NCI-H2107 treated with DMSO at 0.1 percent for 48 hours (cell line): ENCODE measurements at regions not wholly inside any gene's neighbourhood (a gene's known extent, or its start where the extent isn't known, plus 50 kb on each side); places are given as distances from the start of the nearest gene placed in this dataset.

ENCODE experiments used
- DNase-seq: peaks from one replicate; lab custom pipeline; 2025; ENCODE audit not compliant: unreplicated experiment; lab: John Stamatoyannopoulos, UW

GRCh38 chr18:47346016-47346415 lies 94.6 kb upstream of the SKOR2 start:
- DNase-seq: no peak

- no peak for DNase-seq
Observed at GRCh38 chr18:47345291-47345690, 93.8 kb upstream of the SKOR2 start.

DNA sequence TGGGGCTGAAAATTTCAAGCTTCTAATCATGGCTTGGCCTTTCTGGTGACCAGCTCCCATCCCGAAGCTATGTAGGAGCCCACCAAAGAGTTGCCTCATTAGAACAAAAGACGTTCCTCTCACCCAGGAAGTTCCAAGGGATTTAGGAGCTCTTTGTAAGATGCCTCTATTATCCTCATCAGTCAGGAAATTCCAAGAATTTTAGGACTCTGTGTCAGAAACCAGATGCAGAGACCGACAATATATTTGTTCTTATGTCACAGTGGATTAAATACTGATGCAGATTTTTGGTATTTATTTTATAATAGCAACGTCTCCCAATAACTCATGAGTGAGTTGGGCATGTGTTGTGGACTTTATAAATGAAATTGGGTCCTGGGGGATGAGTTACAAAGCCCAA lies 91.8 kb upstream of the SKOR2 start:
- no peak for DNase-seq

GRCh38 chr18:47342566-47342965 lies 91.1 kb upstream of the SKOR2 start:
- DNase-seq: no peak

DNA sequence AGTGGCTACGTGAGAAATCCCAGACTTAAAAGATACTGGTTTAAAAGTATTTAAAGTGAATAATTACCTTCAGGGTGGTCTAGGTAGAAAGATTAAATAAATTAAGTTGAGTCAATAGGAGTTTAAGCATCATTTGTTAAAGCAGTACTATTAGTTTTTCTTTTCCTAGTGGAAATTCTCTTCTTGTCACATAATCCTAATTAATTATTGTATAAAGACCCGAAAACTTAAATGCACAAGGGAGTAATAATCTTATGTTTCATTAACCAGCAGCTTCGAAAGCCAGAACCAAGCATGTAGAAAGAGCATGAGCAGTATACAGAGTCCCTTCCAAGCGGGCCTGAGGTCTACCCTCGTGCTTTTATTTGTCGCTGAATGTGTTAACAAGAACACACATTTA lies 90.2 kb upstream of the SKOR2 start:
- no peak for DNase-seq

GRCh38 chr18:47334966-47335365 lies 83.5 kb upstream of the SKOR2 start:
- DNase-seq: no peak

DNA sequence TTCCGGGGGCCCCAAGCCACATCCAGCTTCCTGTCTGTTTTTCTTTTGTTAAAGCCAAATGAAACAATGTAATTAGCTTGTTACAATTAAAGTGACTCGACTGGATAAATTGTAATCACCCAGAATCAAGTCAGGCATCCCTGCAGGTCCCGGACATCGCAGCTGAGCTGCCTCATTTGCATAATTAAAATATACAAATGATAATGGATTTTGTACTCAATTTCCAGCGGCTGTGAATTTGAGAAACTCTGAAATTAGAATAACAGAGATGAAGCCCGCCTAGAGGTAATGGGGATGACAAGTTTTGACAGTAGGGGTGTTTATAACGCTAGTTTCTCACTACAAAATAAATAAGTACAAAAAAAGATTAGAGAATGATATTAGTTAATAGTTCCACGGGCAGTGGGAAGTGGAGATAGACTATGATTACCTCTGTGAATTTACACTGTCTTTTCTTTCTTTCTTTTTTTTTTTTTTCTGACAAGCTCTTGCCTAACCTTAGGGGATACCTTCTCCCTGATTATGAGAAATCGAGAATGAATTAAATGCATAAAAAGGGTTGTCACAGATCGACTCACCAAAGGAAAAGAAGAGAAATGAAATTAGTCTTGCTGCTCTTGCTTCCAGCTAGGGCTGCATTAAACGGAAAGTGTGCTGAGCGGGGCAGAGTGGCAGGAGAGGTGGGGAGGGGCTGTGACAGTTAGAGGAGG lies 82.6 kb upstream of the SKOR2 start:
- DNase-seq: no peak

GRCh38 chr18:47331641-47332040 lies 80.2 kb upstream of the SKOR2 start:
- no peak for DNase-seq

GRCh38 chr18:47331026-47331425 lies 79.6 kb upstream of the SKOR2 start:
- no peak for DNase-seq

DNA sequence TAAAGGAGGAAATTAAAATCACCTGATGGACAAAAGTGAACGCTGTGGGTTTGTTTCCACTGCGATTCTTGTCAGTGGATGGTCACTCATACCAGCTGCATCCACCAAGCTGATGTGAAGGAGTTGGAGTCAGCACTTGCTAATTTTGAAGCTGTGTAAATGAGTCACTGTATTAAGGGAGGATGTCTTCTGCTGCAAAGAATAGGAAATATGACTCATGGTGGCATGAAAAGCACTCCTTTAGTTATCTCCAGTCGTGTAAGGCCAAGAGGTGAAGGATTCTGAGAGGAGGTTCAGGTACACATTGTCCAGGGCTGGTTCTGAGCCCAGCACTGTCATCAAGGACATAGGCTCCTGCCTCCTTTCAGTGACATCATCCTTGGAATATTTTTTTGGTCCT lies 71.7 kb upstream of the SKOR2 start:
- no peak for DNase-seq

DNA sequence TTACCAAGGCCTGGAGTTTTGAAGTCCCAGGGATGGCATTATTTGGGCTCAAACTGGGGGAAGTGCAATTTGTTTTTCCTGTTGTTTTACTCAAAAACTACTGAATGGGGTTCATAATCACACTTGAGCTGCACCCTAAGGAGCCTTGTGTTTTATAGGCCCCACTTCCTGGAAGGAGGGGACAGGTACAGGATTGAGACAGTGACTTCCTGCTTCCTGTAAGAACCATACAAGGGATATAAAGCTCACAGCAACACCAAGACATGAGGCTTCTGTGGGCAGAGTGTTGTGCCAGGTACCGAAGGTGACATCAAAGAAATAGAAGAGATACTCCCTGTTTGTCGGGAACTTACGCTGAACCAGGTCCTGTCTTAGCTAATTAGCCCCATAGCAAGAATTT lies 70.4 kb upstream of the SKOR2 start:
- no peak for DNase-seq

DNA sequence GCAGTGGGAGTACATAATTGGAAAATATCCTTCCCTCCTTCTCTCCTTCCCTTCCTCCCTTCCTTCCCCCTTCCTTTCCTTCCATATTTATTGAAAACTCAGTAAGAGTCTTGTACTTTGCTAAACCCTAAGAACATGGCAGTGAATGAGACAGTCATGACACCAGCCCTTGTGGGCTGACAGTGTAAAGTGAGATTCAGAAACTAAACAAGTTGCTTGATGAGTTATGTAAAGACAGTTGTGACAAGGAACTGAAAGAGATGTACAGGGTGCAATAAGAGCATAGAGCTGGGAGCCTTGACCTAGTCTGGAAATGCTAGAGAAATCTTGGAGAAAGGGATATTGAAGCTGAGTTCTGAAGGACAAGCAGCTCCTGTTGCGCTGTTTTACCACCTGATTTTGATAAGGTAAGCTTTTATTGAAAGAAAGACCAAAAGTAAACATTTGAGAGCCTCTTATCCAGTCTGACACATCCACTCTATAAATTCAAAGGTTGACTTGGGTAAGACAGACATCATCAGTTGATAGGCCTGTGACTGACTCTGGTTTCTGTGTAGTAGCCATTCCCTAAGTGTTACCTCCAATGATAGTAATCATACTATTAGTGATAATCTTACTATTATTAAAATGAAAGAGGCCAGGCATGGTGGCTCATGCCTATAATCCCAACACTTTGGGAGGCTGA lies 66.5 kb upstream of the SKOR2 start:
- DNase-seq: no peak

DNA sequence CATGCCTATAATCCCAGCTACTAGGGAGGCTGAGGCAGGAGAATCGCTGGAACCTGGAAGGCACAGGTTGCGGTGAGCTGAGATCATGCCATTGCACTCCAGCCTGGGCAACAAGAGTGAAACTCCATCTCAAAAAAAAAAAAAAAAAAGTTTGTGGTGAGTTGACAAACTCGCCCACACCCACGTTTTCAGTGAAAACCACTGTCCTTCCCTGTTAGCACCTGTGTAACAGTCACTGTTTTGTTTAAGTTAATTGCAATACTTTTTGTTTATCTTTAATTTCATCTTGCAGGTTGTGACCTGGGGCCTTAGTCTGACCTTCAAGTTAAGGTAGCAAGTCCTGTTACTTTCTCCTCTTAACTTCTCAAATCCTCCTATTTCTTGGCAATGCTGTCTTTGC lies 65.5 kb upstream of the SKOR2 start:
- no peak for DNase-seq

GRCh38 chr18:47313901-47314300 lies 62.4 kb upstream of the SKOR2 start:
- no peak for DNase-seq

DNA sequence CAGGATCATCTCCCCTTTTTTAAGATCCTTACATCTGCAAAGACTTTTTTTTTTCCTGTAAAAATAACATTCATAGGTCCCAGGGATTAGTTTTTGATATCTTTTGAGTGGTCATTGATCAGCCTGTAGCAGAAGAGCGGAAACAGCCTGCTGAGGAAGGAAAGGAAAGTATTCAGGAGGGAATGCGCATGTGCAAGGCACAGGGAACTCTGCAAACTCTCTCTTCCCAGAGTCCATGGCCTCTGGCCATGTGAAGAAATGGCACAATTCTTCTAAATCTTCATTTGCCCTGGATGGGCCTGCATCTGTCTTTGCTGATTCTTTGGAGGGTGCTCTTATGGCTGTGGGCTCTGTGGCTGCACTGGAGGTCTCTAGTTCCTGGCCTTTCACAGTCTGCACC lies 60.1 kb upstream of the SKOR2 start:
- no peak for DNase-seq
